Neural cell (in vitro differentiated cells): ENCODE measurements at regions not wholly inside any gene's neighbourhood (a gene's known extent, or its start where the extent isn't known, plus 50 kb on each side); places are given as distances from the start of the nearest gene placed in this dataset.

ENCODE experiments used
- H2AFZ ChIP-seq: fragments of 200-600, 300-800 bp; sonication (generic), shearing (Covaris generic); 2 replicates; pipeline ENCODE4 v1.6.0; 2014; ENCODE audit warnings: low read depth, mild to moderate bottlenecking, antibody characterized with exemption, low read length, moderate library complexity
- H3F3A ChIP-seq: fragments of 200-600 bp; shearing (Covaris generic); 2 replicates; pipeline ENCODE4 v1.6.1; 2016; ENCODE audit warnings: mild to moderate bottlenecking, moderate library complexity, mixed read lengths, antibody characterized with exemption, low read length; ENCODE audit not compliant: insufficient read depth, poor library complexity, severe bottlenecking
- H3K27ac ChIP-seq: fragments of 200-600, 300-800 bp; sonication (generic), shearing (Covaris generic); 2 replicates; pipeline ENCODE4 v1.5.1; 2014; ENCODE audit warnings: mild to moderate bottlenecking, low read length, moderate library complexity
- H3K27me3 ChIP-seq: fragments of 300-800, 200-600 bp; sonication (generic), shearing (Covaris generic); 2 replicates; pipeline ENCODE4 v1.6.0; 2014; ENCODE audit warnings: mild to moderate bottlenecking, low read depth, low read length, moderate library complexity; ENCODE audit not compliant: insufficient read depth
- H3K36me3 ChIP-seq: fragments of 300-800, 200-600 bp; sonication (generic), shearing (Covaris generic); 2 replicates; pipeline ENCODE4 v1.5.1; 2014; ENCODE audit warnings: mild to moderate bottlenecking, antibody characterized with exemption, low read length, moderate library complexity; ENCODE audit not compliant: insufficient read depth
- H3K4me2 ChIP-seq: fragments of 300-800, 200-600 bp; sonication (generic), shearing (Covaris generic); 2 replicates; pipeline ENCODE4 v1.6.0; 2014; ENCODE audit warnings: mild to moderate bottlenecking, low read length
- H3K4me3 ChIP-seq: fragments of 300-800, 200-600 bp; sonication (generic), shearing (Covaris generic); 2 replicates; pipeline ENCODE4 v1.5.1; 2014; ENCODE audit warnings: mild to moderate bottlenecking, low read length, moderate library complexity
- H3K79me2 ChIP-seq: fragments of 200-600 bp; shearing (Covaris generic); replicated peaks from 2 replicates; pipeline ENCODE4 v1.6.0; 2014; ENCODE audit warnings: mild to moderate bottlenecking, low read length, moderate library complexity; ENCODE audit not compliant: insufficient read depth
- H3K9ac ChIP-seq: fragments of 300-800, 200-600 bp; sonication (generic), shearing (Covaris generic); 2 replicates; pipeline ENCODE4 v1.6.1; 2016; ENCODE audit warnings: mild to moderate bottlenecking, low read length, mixed read lengths
- H3K9me2 ChIP-seq: fragments of 200-600 bp; shearing (Covaris generic); 2 replicates; pipeline ENCODE4 v1.6.1; 2016; ENCODE audit warnings: mild to moderate bottlenecking, low read length, mixed read lengths; ENCODE audit not compliant: insufficient read depth
- H3K9me3 ChIP-seq: fragments of 200-600, 300-800 bp; sonication (generic), shearing (Covaris generic); 2 replicates; pipeline ENCODE4 v1.6.1; 2016; ENCODE audit warnings: mild to moderate bottlenecking, mixed run types, low read length, moderate library complexity, mixed read lengths
- H4K20me1 ChIP-seq: fragments of 200-600 bp; shearing (Covaris generic); 2 replicates; pipeline ENCODE4 v1.6.1; 2016; ENCODE audit warnings: mild to moderate bottlenecking, mixed run types; ENCODE audit not compliant: insufficient read depth
- EP300 ChIP-seq: fragments of 450-650 bp; conservative IDR thresholded peaks from 2 replicates; pipeline ENCODE4 v1.6.1; 2014; ENCODE audit warnings: antibody characterized with exemption, mild to moderate bottlenecking, moderate library complexity; ENCODE audit not compliant: poor library complexity, severe bottlenecking
- EZH2 ChIP-seq: fragments of 200-600, 300-800 bp; shearing (Covaris generic), sonication (generic); IDR thresholded peaks from 2 replicates; pipeline ENCODE4 v1.6.1; 2014; ENCODE audit warnings: antibody characterized with exemption, low read length, borderline replicate concordance, mild to moderate bottlenecking; ENCODE audit not compliant: insufficient read depth, poor library complexity, severe bottlenecking
- MXI1 ChIP-seq: fragments of 450-650 bp; conservative IDR thresholded peaks from 2 replicates; pipeline ENCODE4 v1.6.1; 2014; ENCODE audit warnings: antibody characterized with exemption, mild to moderate bottlenecking; ENCODE audit not compliant: poor library complexity, severe bottlenecking
- POLR2AphosphoS5 ChIP-seq: IDR thresholded peaks from 2 replicates; pipeline ENCODE4 v1.6.1; 2012
- RAD21 ChIP-seq: fragments of 450-650 bp; conservative IDR thresholded peaks from 2 replicates; pipeline ENCODE4 v1.6.1; 2014; ENCODE audit warnings: antibody characterized with exemption, mild to moderate bottlenecking, moderate library complexity
- SMC3 ChIP-seq: fragments of 450-650 bp; conservative IDR thresholded peaks from 2 replicates; pipeline ENCODE4 v1.6.1; 2014; ENCODE audit warnings: antibody characterized with exemption, mild to moderate bottlenecking, moderate library complexity; ENCODE audit not compliant: poor library complexity
- TAF1 ChIP-seq: IDR thresholded peaks from 2 replicates; pipeline ENCODE4 v1.6.1; 2012; ENCODE audit warnings: low read depth
- TF ChIP-seq, protein P1 (sequence below): fragments of 450-650 bp; IDR thresholded peaks from 2 replicates; pipeline ENCODE4 v1.5.1; 2014; ENCODE audit warnings: antibody characterized with exemption, mild to moderate bottlenecking, moderate library complexity; ENCODE audit not compliant: poor library complexity, severe bottlenecking
- TF ChIP-seq, protein P2 (sequence below): IDR thresholded peaks from 2 replicates; pipeline ENCODE4 v1.6.1; 2012; ENCODE audit warnings: borderline replicate concordance

DNA sequence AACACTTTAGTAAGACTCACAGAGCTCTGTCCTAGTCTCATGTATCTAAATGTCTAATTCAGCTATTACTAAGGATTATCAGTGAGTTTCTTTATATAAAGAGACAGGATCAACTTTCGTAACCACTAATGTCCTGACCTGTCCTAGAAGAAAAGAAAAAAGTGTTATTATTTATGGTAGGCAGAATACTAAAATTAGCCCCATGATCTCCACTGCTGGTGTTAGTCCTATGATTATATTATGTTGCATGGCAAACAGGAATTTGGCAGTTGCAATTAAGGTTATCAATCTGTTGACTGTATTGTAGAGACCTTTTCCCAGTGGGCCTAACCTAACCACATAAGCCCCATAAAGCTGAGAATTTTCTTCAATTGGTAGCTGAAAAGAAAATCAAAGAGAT is 132.9 kb upstream of the DIO2 start:
- H3K9me3 ChIP-seq = no peaks in the 10 kb centered on the region
- H3K79me2 ChIP-seq = no peaks in the 10 kb centered on the region
- H2AFZ ChIP-seq = no peak overlapping the region
- H3K4me2 ChIP-seq = no peak overlapping the region
- H3K9ac ChIP-seq = no peak overlapping the region
- H3K9me2 ChIP-seq = no peaks in the 10 kb centered on the region
- no peaks in the 10 kb centered on the region for H4K20me1 ChIP-seq
- no peak overlapping the region for H3K27ac ChIP-seq
- no peaks in the 10 kb centered on the region for H3F3A ChIP-seq
- H3K4me3 ChIP-seq = no peak overlapping the region
- no peaks in the 10 kb centered on the region for H3K27me3 ChIP-seq
- TF ChIP-seq, protein P1, sequence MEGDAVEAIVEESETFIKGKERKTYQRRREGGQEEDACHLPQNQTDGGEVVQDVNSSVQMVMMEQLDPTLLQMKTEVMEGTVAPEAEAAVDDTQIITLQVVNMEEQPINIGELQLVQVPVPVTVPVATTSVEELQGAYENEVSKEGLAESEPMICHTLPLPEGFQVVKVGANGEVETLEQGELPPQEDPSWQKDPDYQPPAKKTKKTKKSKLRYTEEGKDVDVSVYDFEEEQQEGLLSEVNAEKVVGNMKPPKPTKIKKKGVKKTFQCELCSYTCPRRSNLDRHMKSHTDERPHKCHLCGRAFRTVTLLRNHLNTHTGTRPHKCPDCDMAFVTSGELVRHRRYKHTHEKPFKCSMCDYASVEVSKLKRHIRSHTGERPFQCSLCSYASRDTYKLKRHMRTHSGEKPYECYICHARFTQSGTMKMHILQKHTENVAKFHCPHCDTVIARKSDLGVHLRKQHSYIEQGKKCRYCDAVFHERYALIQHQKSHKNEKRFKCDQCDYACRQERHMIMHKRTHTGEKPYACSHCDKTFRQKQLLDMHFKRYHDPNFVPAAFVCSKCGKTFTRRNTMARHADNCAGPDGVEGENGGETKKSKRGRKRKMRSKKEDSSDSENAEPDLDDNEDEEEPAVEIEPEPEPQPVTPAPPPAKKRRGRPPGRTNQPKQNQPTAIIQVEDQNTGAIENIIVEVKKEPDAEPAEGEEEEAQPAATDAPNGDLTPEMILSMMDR = no peak
- TF ChIP-seq TAF1 (no peak), EP300 (no peak), RAD21 (no peak), POLR2AphosphoS5 (no peak), MXI1 (no peak), EZH2 (no peak), SMC3 (no peak)
- TF ChIP-seq, protein P2, sequence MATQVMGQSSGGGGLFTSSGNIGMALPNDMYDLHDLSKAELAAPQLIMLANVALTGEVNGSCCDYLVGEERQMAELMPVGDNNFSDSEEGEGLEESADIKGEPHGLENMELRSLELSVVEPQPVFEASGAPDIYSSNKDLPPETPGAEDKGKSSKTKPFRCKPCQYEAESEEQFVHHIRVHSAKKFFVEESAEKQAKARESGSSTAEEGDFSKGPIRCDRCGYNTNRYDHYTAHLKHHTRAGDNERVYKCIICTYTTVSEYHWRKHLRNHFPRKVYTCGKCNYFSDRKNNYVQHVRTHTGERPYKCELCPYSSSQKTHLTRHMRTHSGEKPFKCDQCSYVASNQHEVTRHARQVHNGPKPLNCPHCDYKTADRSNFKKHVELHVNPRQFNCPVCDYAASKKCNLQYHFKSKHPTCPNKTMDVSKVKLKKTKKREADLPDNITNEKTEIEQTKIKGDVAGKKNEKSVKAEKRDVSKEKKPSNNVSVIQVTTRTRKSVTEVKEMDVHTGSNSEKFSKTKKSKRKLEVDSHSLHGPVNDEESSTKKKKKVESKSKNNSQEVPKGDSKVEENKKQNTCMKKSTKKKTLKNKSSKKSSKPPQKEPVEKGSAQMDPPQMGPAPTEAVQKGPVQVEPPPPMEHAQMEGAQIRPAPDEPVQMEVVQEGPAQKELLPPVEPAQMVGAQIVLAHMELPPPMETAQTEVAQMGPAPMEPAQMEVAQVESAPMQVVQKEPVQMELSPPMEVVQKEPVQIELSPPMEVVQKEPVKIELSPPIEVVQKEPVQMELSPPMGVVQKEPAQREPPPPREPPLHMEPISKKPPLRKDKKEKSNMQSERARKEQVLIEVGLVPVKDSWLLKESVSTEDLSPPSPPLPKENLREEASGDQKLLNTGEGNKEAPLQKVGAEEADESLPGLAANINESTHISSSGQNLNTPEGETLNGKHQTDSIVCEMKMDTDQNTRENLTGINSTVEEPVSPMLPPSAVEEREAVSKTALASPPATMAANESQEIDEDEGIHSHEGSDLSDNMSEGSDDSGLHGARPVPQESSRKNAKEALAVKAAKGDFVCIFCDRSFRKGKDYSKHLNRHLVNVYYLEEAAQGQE = no peak
- H3K36me3 ChIP-seq = no peaks in the 10 kb centered on the region

DNA sequence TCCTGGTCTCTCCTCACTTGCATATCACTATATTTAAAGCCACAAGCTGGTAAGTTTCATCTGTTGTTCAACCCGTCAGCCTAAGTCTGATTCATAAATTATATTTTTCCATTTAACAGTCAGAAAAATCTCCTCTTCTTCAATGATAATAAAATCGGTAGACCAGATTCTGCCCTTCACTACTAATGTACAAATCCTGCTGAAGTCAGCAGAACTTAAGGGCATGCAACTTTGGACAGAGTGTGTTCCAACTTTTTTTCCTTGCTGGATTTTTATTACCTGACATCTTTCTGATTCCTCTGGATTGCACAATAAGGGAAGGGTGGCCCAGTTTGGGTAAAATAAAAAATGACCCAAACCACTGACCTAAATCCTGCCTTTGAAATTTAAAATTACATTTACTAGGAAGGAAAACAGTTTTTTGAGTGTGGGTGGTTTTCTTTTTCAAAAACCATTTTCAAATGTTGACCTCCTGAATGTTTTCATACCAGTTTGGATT is 125.4 kb upstream of the DIO2 start:
- no peaks in the 10 kb centered on the region for H3K9me2 ChIP-seq
- H3K4me2 ChIP-seq = no peak overlapping the region
- H3K27me3 ChIP-seq = no peaks in the 10 kb centered on the region
- no peaks in the 10 kb centered on the region for H3K9me3 ChIP-seq
- H3K27ac ChIP-seq = no peak overlapping the region
- no peaks in the 10 kb centered on the region for H3F3A ChIP-seq
- H2AFZ ChIP-seq = no peak overlapping the region
- H3K36me3 ChIP-seq = no peaks in the 10 kb centered on the region
- no peak overlapping the region for H3K9ac ChIP-seq
- no peaks in the 10 kb centered on the region for H3K79me2 ChIP-seq
- TF ChIP-seq EP300 (no peak), POLR2AphosphoS5 (no peak), MXI1 (no peak), SMC3 (no peak), RAD21 (no peak), EZH2 (no peak), TAF1 (no peak)
- TF ChIP-seq, protein P2 = no peak
- TF ChIP-seq, protein P1 = no peak
- H4K20me1 ChIP-seq = no peaks in the 10 kb centered on the region
- H3K4me3 ChIP-seq = no peak overlapping the region
